Lower leg skin (tissue), 3 donors: ENCODE measurements at regions not wholly inside any gene's neighbourhood (a gene's known extent, or its start where the extent isn't known, plus 50 kb on each side); places are given as distances from the start of the nearest gene placed in this dataset.
"Not testable (repeated sequence)": the region's sequence is repeated elsewhere in the genome, so short reads cannot be mapped to it uniquely, and the experiment has no call there.

Experiments used
- CTCF ChIP-seq, 3 donors: fragments of 450-650 bp; IDR thresholded peaks; one replicate each; pipeline ENCODE4 v1.5.1; 2016; ENCODE audit warnings: antibody characterized with exemption in 3 of 3, mild to moderate bottlenecking in 3 of 3, moderate library complexity in 2 of 3
- POLR2A ChIP-seq, 2 donors: fragments of 450-650 bp; IDR thresholded peaks; one replicate each; pipeline ENCODE4 v1.6.1; 2016 to 2017; ENCODE audit warnings: antibody characterized with exemption in 2 of 2, mild to moderate bottlenecking in 1 of 2, moderate library complexity in 1 of 2

- not testable (repeated sequence) for TF ChIP-seq CTCF, POLR2A (IDR thresholded peaks at IDR 0.05)
Measured at GRCh38 chr5:84435861-84436346, 51.2 kb upstream of the EDIL3 start.
